Karpas-422 (cell line): ENCODE measurements at regions not wholly inside any gene's neighbourhood (a gene's known extent, or its start where the extent isn't known, plus 50 kb on each side); places are given as distances from the start of the nearest gene placed in this dataset.
A peak's percentile ranks its signal among the peaks of the same experiment; 100 is the strongest.
"Not testable (repeated sequence)": the region's sequence is repeated elsewhere in the genome, so short reads cannot be mapped to it uniquely, and the experiment has no call there.

Source experiments
- DNase-seq: peaks from one replicate; pipeline ENCODE4 v3.0.0-alpha.2; 2015
- H2AFZ ChIP-seq: fragments of 200-600 bp; sonication (generic); 2 replicates; pipeline ENCODE4 v1.6.1; 2014; ENCODE audit warnings: antibody characterized with exemption, low read length, mixed read lengths
- H3K27ac ChIP-seq: fragments of 200-600 bp; sonication (generic); 2 replicates; pipeline ENCODE4 v1.5.1; 2014; ENCODE audit warnings: mild to moderate bottlenecking, low read length, moderate library complexity
- H3K27me3 ChIP-seq: fragments of 200-600 bp; sonication (generic); 2 replicates; pipeline ENCODE4 v1.6.1; 2014; ENCODE audit warnings: low read length, mixed read lengths
- H3K36me3 ChIP-seq: fragments of 200-600 bp; sonication (generic); 2 replicates; pipeline ENCODE4 v1.6.1; 2014; ENCODE audit warnings: low read length, mixed read lengths; ENCODE audit not compliant: insufficient read depth
- H3K4me1 ChIP-seq: fragments of 200-600 bp; sonication (generic); 2 replicates; pipeline ENCODE4 v1.6.1; 2014; ENCODE audit warnings: mild to moderate bottlenecking, low read length, mixed read lengths
- H3K4me2 ChIP-seq: fragments of 200-600 bp; sonication (generic); 2 replicates; pipeline ENCODE4 v1.6.1; 2014; ENCODE audit warnings: low read length, low read depth, mild to moderate bottlenecking; ENCODE audit not compliant: poor library complexity, severe bottlenecking
- H3K4me3 ChIP-seq: fragments of 200-600 bp; sonication (generic); 2 replicates; pipeline ENCODE4 v1.5.1; 2014; ENCODE audit warnings: mild to moderate bottlenecking, antibody characterized with exemption, low read length, mixed read lengths
- H3K79me2 ChIP-seq: fragments of 200-600 bp; sonication (generic); 2 replicates; pipeline ENCODE4 v1.6.1; 2014; ENCODE audit warnings: mild to moderate bottlenecking, low read length, mixed read lengths
- H3K9ac ChIP-seq: fragments of 200-600 bp; sonication (generic); 2 replicates; pipeline ENCODE4 v1.6.0; 2014; ENCODE audit warnings: low read length
- H3K9me2 ChIP-seq: fragments of 200-600 bp; sonication (generic), shearing (Covaris generic); replicated peaks from 2 replicates; pipeline ENCODE4 v1.6.0; 2014; ENCODE audit warnings: mild to moderate bottlenecking, low read length, moderate library complexity; ENCODE audit not compliant: insufficient read depth
- H3K9me3 ChIP-seq: fragments of 300-700, 200-600 bp; sonication (generic); 2 replicates; pipeline ENCODE4 v1.6.1; 2014; ENCODE audit warnings: low read length, mixed read lengths
- H4K20me1 ChIP-seq: fragments of 200-600 bp; sonication (generic); 2 replicates; pipeline ENCODE4 v1.6.1; 2014; ENCODE audit warnings: mild to moderate bottlenecking, antibody characterized with exemption, low read length, low read depth; ENCODE audit not compliant: insufficient read depth

GRCh38 chr3:62942227-62942626, 67.0 kb upstream of the CADPS start:
- Histone ChIP-seq H2AFZ (no peak overlapping the region), H3K27me3 (peaks cover 3% of the 10 kb centered on the region; the same call in 1 of the 2 replicates), H3K9ac (no peak overlapping the region), H3K79me2 (no peaks in the 10 kb centered on the region), H3K27ac (no peak overlapping the region), H3K36me3 (no peaks in the 10 kb centered on the region), H3K4me2 (no peak overlapping the region), H4K20me1 (no peaks in the 10 kb centered on the region), H3K9me3 (no peaks in the 10 kb centered on the region), H3K9me2 (no peaks in the 10 kb centered on the region), H3K4me1 (no peaks in the 10 kb centered on the region), H3K4me3 (no peak overlapping the region)
- no peak for DNase-seq

- Histone ChIP-seq H3K9me3 (no peaks in the 10 kb centered on the region), H3K27ac (no peak overlapping the region), H2AFZ (no peak overlapping the region), H3K4me3 (no peak overlapping the region), H3K9ac (no peak overlapping the region), H3K4me1 (no peaks in the 10 kb centered on the region), H3K9me2 (no peaks in the 10 kb centered on the region), H3K36me3 (no peaks in the 10 kb centered on the region), H3K4me2 (no peak overlapping the region), H4K20me1 (no peaks in the 10 kb centered on the region), H3K79me2 (no peaks in the 10 kb centered on the region), H3K27me3 (peaks cover 3% of the 10 kb centered on the region; the same call in 1 of the 2 replicates)
- DNase-seq: no peak
Observed at GRCh38 chr3:62942764-62943163, 67.5 kb upstream of the CADPS start.

GRCh38 chr3:62948921-62949320, 73.7 kb upstream of the CADPS start:
- Histone ChIP-seq H2AFZ (no peak overlapping the region), H3K4me3 (no peak overlapping the region), H3K27ac (no peak overlapping the region), H3K9ac (no peak overlapping the region), H3K9me3 (no peaks in the 10 kb centered on the region), H3K27me3 (no peaks in the 10 kb centered on the region), H3K4me2 (no peak overlapping the region), H3K79me2 (no peaks in the 10 kb centered on the region), H3K9me2 (no peaks in the 10 kb centered on the region), H4K20me1 (no peaks in the 10 kb centered on the region), H3K36me3 (no peaks in the 10 kb centered on the region), H3K4me1 (no peaks in the 10 kb centered on the region)
- no peak for DNase-seq

- Histone ChIP-seq H3K79me2 (no peaks in the 10 kb centered on the region), H3K4me2 (no peak overlapping the region), H3K27me3 (no peaks in the 10 kb centered on the region), H2AFZ (no peak overlapping the region), H3K9me2 (no peaks in the 10 kb centered on the region), H3K9me3 (no peaks in the 10 kb centered on the region), H3K9ac (no peak overlapping the region), H3K36me3 (no peaks in the 10 kb centered on the region), H4K20me1 (no peaks in the 10 kb centered on the region), H3K27ac (no peak overlapping the region), H3K4me1 (peaks cover 7% of the 10 kb centered on the region), H3K4me3 (no peak overlapping the region)
- DNase-seq: no peak
Observed at GRCh38 chr3:62950210-62950609, 75.0 kb upstream of the CADPS start.

GRCh38 chr3:62951037-62951613, 75.9 kb upstream of the CADPS start:
- no peak overlapping the region for H3K9ac ChIP-seq
- H3K79me2 ChIP-seq: no peaks in the 10 kb centered on the region
- no peak for DNase-seq
- H4K20me1 ChIP-seq: no peaks in the 10 kb centered on the region
- H3K4me3 ChIP-seq: no peak overlapping the region
- H3K36me3 ChIP-seq: no peaks in the 10 kb centered on the region
- H3K9me3 ChIP-seq: no peaks in the 10 kb centered on the region
- H3K9me2 ChIP-seq: no peaks in the 10 kb centered on the region
- no peak overlapping the region for H3K4me2 ChIP-seq
- H2AFZ ChIP-seq: no peak overlapping the region
- H3K4me1 ChIP-seq: peaks cover 7% of the 10 kb centered on the region
- no peak overlapping the region for H3K27ac ChIP-seq
- H3K27me3 ChIP-seq: peaks cover 3% of the 10 kb centered on the region; the same call in 1 of the 2 replicates

- H3K9me2 ChIP-seq, H3K4me1 ChIP-seq: not testable (repeated sequence)
Observed at GRCh38 chr3:62951880-62952279, 76.7 kb upstream of the CADPS start.

GRCh38 chr3:62954580-62954979, 79.4 kb upstream of the CADPS start:
- no peak overlapping the region for H3K4me3 ChIP-seq
- H3K9me2 ChIP-seq: no peaks in the 10 kb centered on the region
- H3K79me2 ChIP-seq: no peaks in the 10 kb centered on the region
- peaks cover 7% of the 10 kb centered on the region for H3K4me1 ChIP-seq
- peaks cover 3% of the 10 kb centered on the region; the same call in 1 of the 2 replicates for H3K27me3 ChIP-seq
- no peaks in the 10 kb centered on the region for H3K36me3 ChIP-seq
- DNase-seq: peak; percentile 76
- H4K20me1 ChIP-seq: no peaks in the 10 kb centered on the region
- no peak overlapping the region for H3K27ac ChIP-seq
- no peak overlapping the region for H2AFZ ChIP-seq
- H3K4me2 ChIP-seq: no peak overlapping the region
- no peaks in the 10 kb centered on the region for H3K9me3 ChIP-seq
- no peak overlapping the region for H3K9ac ChIP-seq

More at GRCh38 chr3:62951880-62952279, 76.7 kb upstream of the CADPS start:
- H3K9me3 ChIP-seq, H2AFZ ChIP-seq, H3K4me3 ChIP-seq, H3K79me2 ChIP-seq, H3K9ac ChIP-seq, H3K27me3 ChIP-seq, DNase-seq, H3K4me2 ChIP-seq, H4K20me1 ChIP-seq, H3K36me3 ChIP-seq, H3K27ac ChIP-seq: not testable (repeated sequence)

- Histone ChIP-seq H3K9me3 (no peaks in the 10 kb centered on the region), H4K20me1 (no peaks in the 10 kb centered on the region), H3K9ac (no peak overlapping the region), H3K79me2 (no peaks in the 10 kb centered on the region), H2AFZ (no peak overlapping the region), H3K27ac (no peak overlapping the region), H3K4me3 (no peak overlapping the region), H3K9me2 (no peaks in the 10 kb centered on the region), H3K36me3 (no peaks in the 10 kb centered on the region), H3K4me1 (peaks cover 7% of the 10 kb centered on the region), H3K27me3 (peaks cover 3% of the 10 kb centered on the region; the same call in 1 of the 2 replicates), H3K4me2 (no peak overlapping the region)
- no peak for DNase-seq
Observed at GRCh38 chr3:62955126-62955525, 79.9 kb upstream of the CADPS start.
